Caco-2 (cell line): ENCODE measurements at regions not wholly inside any gene's neighbourhood (a gene's known extent, or its start where the extent isn't known, plus 50 kb on each side); places are given as distances from the start of the nearest gene placed in this dataset.

Experiments used
- BruUV-seq: library from RNA; stranded (reverse); fragments of 400-500 nt; replicated peaks from 2 replicates; lab custom pipeline; 2021; lab: Mats Ljungman, UMichigan
- CTCF ChIA-PET: fragments of 300-600 bp; sonication (Branson Sonifier 250); formaldehyde crosslinking; loops from one replicate; lab custom pipeline; 2022; ENCODE audit warnings: antibody characterized with exemption; lab: Charles Lee
- POLR2A ChIA-PET: fragments of 300-600 bp; sonication (Branson Sonifier 250); formaldehyde crosslinking; loops from one replicate; lab custom pipeline; 2022; ENCODE audit warnings: antibody characterized with exemption; lab: Charles Lee
- DNase-seq, 2 experiments: peaks; one replicate each; pipeline versions ENCODE4 v3.0.0 to v3.0.0-alpha.2; 2020 to 2022
- H3K27me3 ChIP-seq: replicated peaks from 2 replicates; pipeline ENCODE4 v1.6.0; 2011; ENCODE audit warnings: low read length; ENCODE audit not compliant: control insufficient read depth, insufficient read depth
- H3K36me3 ChIP-seq: 2 replicates; pipeline ENCODE4 v1.5.1; 2011; ENCODE audit warnings: low read length; ENCODE audit not compliant: control insufficient read depth, insufficient read depth
- H3K4me1 ChIP-seq: fragments of 250-450 bp; sonication (Bioruptor Pico); 2 replicates; pipeline ENCODE4 v1.5.1; 2020; ENCODE audit warnings: mild to moderate bottlenecking
- H3K4me3 ChIP-seq: 2 replicates; pipeline ENCODE4 v1.5.1; 2011; ENCODE audit warnings: low read depth, mild to moderate bottlenecking, control low read depth, low read length
- H3K9me3 ChIP-seq: fragments of 250-450 bp; sonication (Bioruptor Pico); 2 replicates; pipeline ENCODE4 v1.5.1; 2020; ENCODE audit warnings: mild to moderate bottlenecking, moderate library complexity
- H3K27ac Mint-ChIP-seq: one replicate; pipeline ENCODE4 v1.8.0; 2022; ENCODE audit warnings: mixed read lengths; ENCODE audit not compliant: unreplicated experiment
- H3K27me3 Mint-ChIP-seq: one replicate; pipeline ENCODE4 v1.8.0; 2022; ENCODE audit warnings: mixed read lengths; ENCODE audit not compliant: insufficient read depth, unreplicated experiment
- H3K36me3 Mint-ChIP-seq: one replicate; pipeline ENCODE4 v1.8.0; 2022; ENCODE audit warnings: mild to moderate bottlenecking, mixed read lengths; ENCODE audit not compliant: insufficient read depth, unreplicated experiment
- H3K4me1 Mint-ChIP-seq: one replicate; pipeline ENCODE4 v1.8.0; 2022; ENCODE audit warnings: low read depth, mixed read lengths; ENCODE audit not compliant: unreplicated experiment
- H3K4me3 Mint-ChIP-seq: one replicate; pipeline ENCODE4 v1.8.0; 2022; ENCODE audit warnings: mild to moderate bottlenecking, moderate library complexity, mixed read lengths; ENCODE audit not compliant: unreplicated experiment
- H3K9me3 Mint-ChIP-seq: one replicate; pipeline ENCODE4 v1.8.0; 2022; ENCODE audit warnings: mixed read lengths; ENCODE audit not compliant: unreplicated experiment
- CTCF ChIP-seq, 2 experiments: fragments of 200-600 bp in 1 of 2; IDR thresholded peaks; 1 replicate in 1 of 2; 2 replicates in 1 of 2; pipeline versions ENCODE4 v1.5.1 to v1.8.0; 2011 to 2022; ENCODE audit warnings: antibody characterized with exemption in 1 of 2, control low read depth in 1 of 2, inconsistent platforms in 1 of 2, low read depth in 1 of 2, low read length in 1 of 2, mild to moderate bottlenecking in 1 of 2, moderate library complexity in 1 of 2; ENCODE audit not compliant: insufficient read depth in 1 of 2, severe bottlenecking in 1 of 2, unreplicated experiment in 1 of 2
- intact Hi-C: fragments of 100-400 bp; cut with micrococcal nuclease; formaldehyde crosslinking; loops from one replicate; pipeline ENCODE4 v1.10.0; 2022; ENCODE audit not compliant: unreplicated experiment

- peaks cover 55% of the 10 kb centered on the region for H3K4me1 Mint-ChIP-seq
- H3K36me3 Mint-ChIP-seq, result no peaks in the 10 kb centered on the region
- Histone ChIP-seq H3K9me3 (no peaks in the 10 kb centered on the region), H3K4me1 (peaks cover 39% of the 10 kb centered on the region), H3K36me3 (no peaks in the 10 kb centered on the region), H3K27me3 (no peaks in the 10 kb centered on the region), H3K4me3 (no peak overlapping the region)
- intact Hi-C loops, result loop anchor here (10.0 kb wide), 1 partner anchor 508 kb away; no protein-coding TSS in a partner anchor
- H3K27ac Mint-ChIP-seq, result no peak overlapping the region
- H3K27me3 Mint-ChIP-seq, result no peaks in the 10 kb centered on the region
- no peaks in the 10 kb centered on the region for H3K9me3 Mint-ChIP-seq
- no peak for DNase-seq
- no peak for TF ChIP-seq CTCF (IDR thresholded peaks at IDR 0.05; ENCODE audit: insufficient read depth in 1 of 2, low read depth in 1 of 2, low read length in 1 of 2, severe bottlenecking in 1 of 2, unreplicated experiment in 1 of 2)
- ChIA-PET CTCF (interaction anchor here (1.1 kb wide), 1 partner anchor 599 kb away, joined by 3 read pairs; the partner anchor contains the start of gene PRDM1), POLR2A (no interaction called here)
- no peak overlapping the region for H3K4me3 Mint-ChIP-seq
- no TSS peak for BruUV-seq
Measured at GRCh38 chr6:105487040-105487790, 84.3 kb upstream of the PREP start.

- Histone ChIP-seq H3K4me1 (peaks cover 36% of the 10 kb centered on the region), H3K9me3 (no peaks in the 10 kb centered on the region), H3K27me3 (no peaks in the 10 kb centered on the region), H3K4me3 (no peak overlapping the region), H3K36me3 (no peaks in the 10 kb centered on the region)
- peaks cover 59% of the 10 kb centered on the region for H3K4me1 Mint-ChIP-seq
- DNase-seq, result no peak
- POLR2A ChIA-PET, result no interaction called here
- H3K27me3 Mint-ChIP-seq, result no peaks in the 10 kb centered on the region
- no peak for TF ChIP-seq CTCF (IDR thresholded peaks at IDR 0.05; ENCODE audit: insufficient read depth in 1 of 2, low read depth in 1 of 2, low read length in 1 of 2, severe bottlenecking in 1 of 2, unreplicated experiment in 1 of 2)
- no peak overlapping the region for H3K27ac Mint-ChIP-seq
- no peaks in the 10 kb centered on the region for H3K36me3 Mint-ChIP-seq
- CTCF ChIA-PET, result interaction anchor here (1.0 kb wide), 1 partner anchor 350 kb away, joined by 3 read pairs; no protein-coding TSS in a partner anchor
- H3K9me3 Mint-ChIP-seq, result no peaks in the 10 kb centered on the region
- intact Hi-C loops, result loop anchor here (2.0 to 10.0 kb wide), 3 partner anchors 83 to 815 kb away; no protein-coding TSS in a partner anchor
- H3K4me3 Mint-ChIP-seq, result no peak overlapping the region
- BruUV-seq, result no TSS peak
Measured at GRCh38 chr6:105485456-105485855, 82.6 kb upstream of the PREP start.

DNA sequence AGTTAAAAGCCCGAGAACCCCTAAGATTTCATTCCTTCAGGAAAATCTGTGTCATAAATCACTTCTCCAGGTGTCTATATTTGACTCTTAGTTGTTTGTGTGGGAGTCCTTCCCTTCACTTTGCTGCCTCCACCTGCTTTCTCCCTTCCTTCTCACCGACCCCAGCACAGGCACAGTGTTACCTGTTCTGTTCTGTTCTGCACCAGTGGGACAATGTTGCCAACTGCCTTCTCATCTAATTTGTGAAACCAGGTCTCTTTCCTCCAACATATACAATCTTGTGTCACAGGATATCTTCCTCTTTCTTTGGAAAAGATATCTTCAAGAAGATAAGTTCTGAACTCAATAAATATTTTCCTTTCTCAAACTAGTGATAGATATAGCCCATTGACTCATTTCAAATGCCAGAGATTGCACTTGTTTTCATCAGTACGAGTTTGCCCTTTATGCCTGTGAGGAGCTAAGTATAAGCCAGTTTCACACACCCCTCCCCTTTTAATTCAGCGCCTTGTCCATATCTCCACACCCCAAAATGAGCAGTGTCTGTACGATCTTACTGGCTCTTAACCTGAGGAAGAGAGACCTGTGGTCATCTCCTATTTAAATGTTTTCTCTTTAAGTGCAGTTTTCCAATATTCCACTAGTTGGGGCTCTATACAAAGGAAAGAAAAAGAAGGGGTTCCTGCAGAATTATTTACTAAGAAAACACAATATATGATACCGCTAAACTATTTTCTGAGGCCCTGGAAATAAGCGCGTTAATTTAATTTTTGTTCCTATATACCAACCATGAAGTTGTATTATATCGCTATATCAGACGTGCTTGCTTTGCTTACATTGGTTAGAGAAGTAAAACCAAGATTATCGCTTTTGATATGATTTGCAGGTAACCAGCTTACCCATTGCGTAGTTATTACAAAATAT, 81.6 kb upstream of the PREP start:
- ChIA-PET POLR2A (no interaction called here), CTCF (interaction anchor here (0.6 to 1.0 kb wide), 3 partner anchors 9 to 601 kb away, joined by 3 read pairs; partner anchors contain the start of gene PRDM1)
- Histone ChIP-seq H3K36me3 (no peaks in the 10 kb centered on the region), H3K4me1 (peaks cover 36% of the 10 kb centered on the region), H3K9me3 (no peaks in the 10 kb centered on the region), H3K4me3 (no peak overlapping the region), H3K27me3 (no peaks in the 10 kb centered on the region)
- Mint-ChIP-seq H3K36me3 (no peaks in the 10 kb centered on the region), H3K4me3 (peak overlapping the region; percentile 63), H3K27ac (peak overlapping the region; percentile 42), H3K4me1 (peaks cover 55% of the 10 kb centered on the region), H3K27me3 (no peaks in the 10 kb centered on the region), H3K9me3 (no peaks in the 10 kb centered on the region)
- no TSS peak for BruUV-seq
- peak; percentile 75 to 85 for TF ChIP-seq CTCF (IDR thresholded peaks at IDR 0.05; ENCODE audit: insufficient read depth in 1 of 2, low read depth in 1 of 2, low read length in 1 of 2, severe bottlenecking in 1 of 2, unreplicated experiment in 1 of 2)
- intact Hi-C loops, result loop anchor here (1.0 to 10.0 kb wide), 6 partner anchors 84 to 816 kb away; partner anchors contain the start of gene PRDM1
- DNase-seq, result peak in 1 of 2 experiments; percentile 50
